HG02623 (cell line): ENCODE measurements at regions not wholly inside any gene's neighbourhood (a gene's known extent, or its start where the extent isn't known, plus 50 kb on each side); places are given as distances from the start of the nearest gene placed in this dataset.
A peak's percentile ranks its signal among the peaks of the same experiment; 100 is the strongest.
"Not testable (repeated sequence)": the region's sequence is repeated elsewhere in the genome, so short reads cannot be mapped to it uniquely, and the experiment has no call there.

ENCODE experiments used
- ATAC-seq: cut with Tn5 transposase; IDR thresholded peaks from one replicate; pipeline ENCODE4 v1.9.1; 2021; ENCODE audit warnings: moderate library complexity; ENCODE audit not compliant: unreplicated experiment

GRCh38 chr14:45868377-45868776 lies 615.4 kb upstream of the MIS18BP1 start:
- ATAC-seq: peak; percentile 78

GRCh38 chr14:45867046-45867894 lies 614.3 kb upstream of the MIS18BP1 start:
- peak; percentile 69 for ATAC-seq

GRCh38 chr14:45838597-45838996 lies 585.6 kb upstream of the MIS18BP1 start:
- no peak for ATAC-seq

GRCh38 chr14:45819107-45819506 lies 566.1 kb upstream of the MIS18BP1 start:
- no peak for ATAC-seq

- ATAC-seq: no peak
These were observed 558.2 kb upstream of the MIS18BP1 start for GRCh38 chr14:45811155-45811554.

- no peak for ATAC-seq
These were observed 557.3 kb upstream of the MIS18BP1 start for GRCh38 chr14:45810152-45810872.

GRCh38 chr14:45807178-45807899 lies 554.3 kb upstream of the MIS18BP1 start:
- no peak for ATAC-seq

GRCh38 chr14:45799511-45799910 lies 546.5 kb upstream of the MIS18BP1 start:
- ATAC-seq: no peak

GRCh38 chr14:45798659-45799058 lies 545.7 kb upstream of the MIS18BP1 start:
- ATAC-seq: no peak

- not testable (repeated sequence) for ATAC-seq
These were observed 543.0 kb upstream of the MIS18BP1 start for GRCh38 chr14:45796006-45796405.

- no peak for ATAC-seq
These were observed 540.1 kb upstream of the MIS18BP1 start for GRCh38 chr14:45793081-45793480.

GRCh38 chr14:45790293-45790692 lies 537.3 kb upstream of the MIS18BP1 start:
- no peak for ATAC-seq

GRCh38 chr14:45787167-45787566 lies 534.2 kb upstream of the MIS18BP1 start:
- ATAC-seq: no peak

GRCh38 chr14:45786266-45786665 lies 533.3 kb upstream of the MIS18BP1 start:
- ATAC-seq: no peak

GRCh38 chr14:45785240-45785639 lies 532.2 kb upstream of the MIS18BP1 start:
- no peak for ATAC-seq

- ATAC-seq: no peak
These were observed 513.2 kb upstream of the MIS18BP1 start for GRCh38 chr14:45766247-45766646.

- no peak for ATAC-seq
These were observed 504.7 kb upstream of the MIS18BP1 start for GRCh38 chr14:45757655-45758054.

- not testable (repeated sequence) for ATAC-seq
These were observed 503.4 kb upstream of the MIS18BP1 start for GRCh38 chr14:45756412-45756811.

GRCh38 chr14:45743884-45744283 lies 490.9 kb upstream of the MIS18BP1 start:
- no peak for ATAC-seq

- no peak for ATAC-seq
These were observed 489.2 kb upstream of the MIS18BP1 start for GRCh38 chr14:45742187-45742586.

GRCh38 chr14:45728434-45729225 lies 475.6 kb upstream of the MIS18BP1 start:
- ATAC-seq: no peak
